ENCODE measurements at regions not wholly inside any gene's neighbourhood (a gene's known extent, or its start where the extent isn't known, plus 50 kb on each side); places are given as distances from the start of the nearest gene placed in this dataset.
A peak's percentile ranks its signal among the peaks of the same experiment; 100 is the strongest.
"Not testable (repeated sequence)": the region's sequence is repeated elsewhere in the genome, so short reads cannot be mapped to it uniquely, and the experiment has no call there.

GRCh38 chr2:66253066-66253465 lies 181.9 kb upstream of the MEIS1 start:
- peak in 1 of 6 donors; percentile 22 for DNase-seq (ENCODE audit: low read depth in 4 of 6, low spot score in 6 of 6)
- Histone ChIP-seq H3K4me1 (ENCODE audit: control insufficient read depth, insufficient read depth, low read length) (no peaks in the 10 kb centered on the region), H3K9me3 (ENCODE audit: control insufficient read depth, insufficient read depth, low read length) (no peaks in the 10 kb centered on the region), H3K4me3 (ENCODE audit: low read depth, low read length) (no peak overlapping the region), H3K27me3 (ENCODE audit: control insufficient read depth, insufficient read depth, low read length) (no peaks in the 10 kb centered on the region), H3K36me3 (ENCODE audit: control insufficient read depth, insufficient read depth, low read length) (no peaks in the 10 kb centered on the region), H3K27ac (ENCODE audit: low read depth, low read length) (no peak overlapping the region)
- WGBS (ENCODE audit: insufficient coverage) = no CpG with 5 or more reads among the region's 2 CpGs

DNA sequence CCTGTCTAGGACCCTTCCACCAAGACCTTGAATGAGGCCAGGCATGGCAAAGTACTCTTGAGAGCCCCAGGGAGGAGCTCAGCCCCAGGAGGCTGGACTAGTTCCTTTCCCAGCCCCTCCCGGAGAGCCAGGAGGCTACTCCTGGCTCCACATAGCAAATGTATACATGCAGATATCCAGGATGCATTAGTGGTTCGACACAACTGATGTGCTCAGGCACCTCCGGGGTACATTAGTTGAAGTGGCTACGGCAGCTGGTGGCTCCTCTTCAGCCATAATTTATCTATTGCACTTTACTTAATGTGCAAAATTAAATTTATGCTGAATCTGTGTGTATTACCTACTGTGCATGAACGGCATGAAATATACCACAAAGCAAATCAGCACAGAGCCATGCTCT lies 182.8 kb upstream of the MEIS1 start:
- H3K27ac ChIP-seq (ENCODE audit: low read depth, low read length) = no peak overlapping the region
- H3K27me3 ChIP-seq (ENCODE audit: control insufficient read depth, insufficient read depth, low read length) = no peaks in the 10 kb centered on the region
- no peaks in the 10 kb centered on the region for H3K9me3 ChIP-seq (ENCODE audit: control insufficient read depth, insufficient read depth, low read length)
- no peak overlapping the region for H3K4me3 ChIP-seq (ENCODE audit: low read depth, low read length)
- WGBS (ENCODE audit: insufficient coverage) = 69% methylated on average over 2 of the region's 5 CpGs
- peak in 1 of 6 donors; percentile 50 for DNase-seq (ENCODE audit: low read depth in 4 of 6, low spot score in 6 of 6)
- no peaks in the 10 kb centered on the region for H3K4me1 ChIP-seq (ENCODE audit: control insufficient read depth, insufficient read depth, low read length)
- no peaks in the 10 kb centered on the region for H3K36me3 ChIP-seq (ENCODE audit: control insufficient read depth, insufficient read depth, low read length)

- H3K4me3 ChIP-seq (ENCODE audit: low read depth, low read length) = no peak overlapping the region
- H3K9me3 ChIP-seq (ENCODE audit: control insufficient read depth, insufficient read depth, low read length) = no peaks in the 10 kb centered on the region
- no peaks in the 10 kb centered on the region for H3K36me3 ChIP-seq (ENCODE audit: control insufficient read depth, insufficient read depth, low read length)
- peak in 1 of 6 donors; percentile 22 for DNase-seq (ENCODE audit: low read depth in 4 of 6, low spot score in 6 of 6)
- no peak overlapping the region for H3K27ac ChIP-seq (ENCODE audit: low read depth, low read length)
- no peaks in the 10 kb centered on the region for H3K4me1 ChIP-seq (ENCODE audit: control insufficient read depth, insufficient read depth, low read length)
- H3K27me3 ChIP-seq (ENCODE audit: control insufficient read depth, insufficient read depth, low read length) = no peaks in the 10 kb centered on the region
Observed at GRCh38 chr2:66251573-66251972, 183.4 kb upstream of the MEIS1 start.

DNA sequence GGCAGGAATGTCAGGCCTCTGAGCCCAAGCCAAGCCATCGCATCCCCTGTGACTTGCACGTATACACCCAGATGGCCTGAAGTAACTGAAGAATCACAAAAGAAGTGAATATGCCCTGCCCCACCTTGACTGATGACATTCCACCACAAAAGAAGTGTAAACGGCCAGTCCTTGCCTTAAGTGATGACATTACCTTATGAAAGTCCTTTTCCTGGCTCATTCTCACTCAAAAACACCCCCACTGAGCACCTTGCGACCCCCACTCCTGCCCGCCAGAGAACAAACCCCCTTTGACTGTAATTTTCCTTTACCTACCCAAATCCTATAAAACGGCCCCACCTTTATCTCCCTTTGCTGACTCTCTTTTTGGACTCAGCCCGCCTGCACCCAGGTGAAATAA lies 185.8 kb upstream of the MEIS1 start:
- 68% methylated on average over 3 of the region's 7 CpGs for WGBS (ENCODE audit: insufficient coverage)
- H3K4me1 ChIP-seq (ENCODE audit: control insufficient read depth, insufficient read depth, low read length); H3K27me3 ChIP-seq (ENCODE audit: control insufficient read depth, insufficient read depth, low read length); H3K9me3 ChIP-seq (ENCODE audit: control insufficient read depth, insufficient read depth, low read length); DNase-seq (ENCODE audit: low read depth in 4 of 6, low spot score in 6 of 6); H3K36me3 ChIP-seq (ENCODE audit: control insufficient read depth, insufficient read depth, low read length); H3K27ac ChIP-seq (ENCODE audit: low read depth, low read length); H3K4me3 ChIP-seq (ENCODE audit: low read depth, low read length): not testable (repeated sequence)

- not testable (repeated sequence) for H3K27ac ChIP-seq (ENCODE audit: low read depth, low read length); DNase-seq (ENCODE audit: low read depth in 4 of 6, low spot score in 6 of 6); H3K27me3 ChIP-seq (ENCODE audit: control insufficient read depth, insufficient read depth, low read length); H3K4me1 ChIP-seq (ENCODE audit: control insufficient read depth, insufficient read depth, low read length); H3K4me3 ChIP-seq (ENCODE audit: low read depth, low read length); H3K9me3 ChIP-seq (ENCODE audit: control insufficient read depth, insufficient read depth, low read length); H3K36me3 ChIP-seq (ENCODE audit: control insufficient read depth, insufficient read depth, low read length)
- WGBS (ENCODE audit: insufficient coverage) = 96% methylated on average over 5 of the region's 5 CpGs
Observed at GRCh38 chr2:66243809-66244208, 191.1 kb upstream of the MEIS1 start.

GRCh38 chr2:66242888-66243287 lies 192.0 kb upstream of the MEIS1 start:
- not testable (repeated sequence) for H3K27me3 ChIP-seq (ENCODE audit: control insufficient read depth, insufficient read depth, low read length); H3K27ac ChIP-seq (ENCODE audit: low read depth, low read length); H3K4me1 ChIP-seq (ENCODE audit: control insufficient read depth, insufficient read depth, low read length); H3K9me3 ChIP-seq (ENCODE audit: control insufficient read depth, insufficient read depth, low read length); H3K36me3 ChIP-seq (ENCODE audit: control insufficient read depth, insufficient read depth, low read length); DNase-seq (ENCODE audit: low read depth in 4 of 6, low spot score in 6 of 6); H3K4me3 ChIP-seq (ENCODE audit: low read depth, low read length)
- WGBS (ENCODE audit: insufficient coverage) = no CpG with 5 or more reads among the region's 1 CpG

DNA sequence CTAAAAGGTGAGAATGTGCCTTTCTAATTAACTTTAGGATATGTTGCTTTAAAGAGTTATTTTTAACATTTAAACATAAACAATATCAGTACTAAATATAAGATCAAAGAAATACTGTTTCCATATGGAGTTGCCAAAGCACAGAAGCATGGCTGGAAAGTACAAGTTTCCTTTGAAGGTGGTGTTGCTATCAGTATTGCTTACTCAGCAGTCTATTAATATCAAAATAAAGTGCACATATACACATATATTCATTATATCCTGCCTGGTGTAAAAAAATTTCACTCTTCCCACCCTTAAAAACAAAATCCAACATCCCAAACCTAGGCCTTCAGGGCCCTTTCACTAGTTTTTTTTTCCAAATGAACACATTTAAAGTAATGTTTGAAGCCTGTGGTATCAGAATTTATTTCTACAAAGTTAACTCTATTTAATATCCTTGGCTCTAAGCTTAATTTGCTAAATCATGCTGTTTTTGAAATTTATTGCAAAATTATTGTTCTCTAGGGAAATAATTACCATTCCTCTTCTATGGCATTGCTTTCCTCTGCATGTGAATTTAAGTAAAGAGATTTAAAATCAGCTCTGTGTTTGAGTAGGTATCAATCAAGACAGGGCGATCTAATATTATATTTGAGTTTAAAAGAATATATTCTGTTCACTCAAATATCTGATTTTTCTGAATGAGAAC lies 192.7 kb upstream of the MEIS1 start:
- Histone ChIP-seq H3K36me3 (ENCODE audit: control insufficient read depth, insufficient read depth, low read length) (no peaks in the 10 kb centered on the region), H3K27ac (ENCODE audit: low read depth, low read length) (no peak overlapping the region), H3K27me3 (ENCODE audit: control insufficient read depth, insufficient read depth, low read length) (no peaks in the 10 kb centered on the region), H3K4me1 (ENCODE audit: control insufficient read depth, insufficient read depth, low read length) (peaks cover 3% of the 10 kb centered on the region), H3K4me3 (ENCODE audit: low read depth, low read length) (no peak overlapping the region), H3K9me3 (ENCODE audit: control insufficient read depth, insufficient read depth, low read length) (no peaks in the 10 kb centered on the region)
- no CpG with 5 or more reads among the region's 1 CpG for whole genome bisulfite sequencing (ENCODE audit: insufficient coverage)
- DNase-seq (ENCODE audit: low read depth in 4 of 6, low spot score in 6 of 6) = peak in 1 of 6 donors; percentile 68

- no peaks in the 10 kb centered on the region for H3K36me3 ChIP-seq (ENCODE audit: control insufficient read depth, insufficient read depth, low read length)
- H3K4me1 ChIP-seq (ENCODE audit: control insufficient read depth, insufficient read depth, low read length) = peaks cover 3% of the 10 kb centered on the region
- no peak overlapping the region for H3K4me3 ChIP-seq (ENCODE audit: low read depth, low read length)
- peak in 5 of 6 donors; percentile 15 to 82 (median 47) for DNase-seq (ENCODE audit: low read depth in 4 of 6, low spot score in 6 of 6)
- peak overlapping the region; percentile 34 for H3K27ac ChIP-seq (ENCODE audit: low read depth, low read length)
- WGBS (ENCODE audit: insufficient coverage) = 21% methylated on average over 3 of the region's 3 CpGs
- H3K27me3 ChIP-seq (ENCODE audit: control insufficient read depth, insufficient read depth, low read length) = no peaks in the 10 kb centered on the region
- no peaks in the 10 kb centered on the region for H3K9me3 ChIP-seq (ENCODE audit: control insufficient read depth, insufficient read depth, low read length)
Observed at GRCh38 chr2:66240286-66240685, 194.6 kb upstream of the MEIS1 start.

- H3K4me3 ChIP-seq (ENCODE audit: low read depth, low read length) = no peak overlapping the region
- no peaks in the 10 kb centered on the region for H3K9me3 ChIP-seq (ENCODE audit: control insufficient read depth, insufficient read depth, low read length)
- 29% methylated on average over 2 of the region's 7 CpGs for WGBS (ENCODE audit: insufficient coverage)
- no peaks in the 10 kb centered on the region for H3K36me3 ChIP-seq (ENCODE audit: control insufficient read depth, insufficient read depth, low read length)
- peaks cover 3% of the 10 kb centered on the region for H3K4me1 ChIP-seq (ENCODE audit: control insufficient read depth, insufficient read depth, low read length)
- H3K27ac ChIP-seq (ENCODE audit: low read depth, low read length) = peak overlapping the region; percentile 34
- peak in 2 of 6 donors; percentile 39 to 72 for DNase-seq (ENCODE audit: low read depth in 4 of 6, low spot score in 6 of 6)
- H3K27me3 ChIP-seq (ENCODE audit: control insufficient read depth, insufficient read depth, low read length) = no peaks in the 10 kb centered on the region
Observed at GRCh38 chr2:66239655-66240054, 195.3 kb upstream of the MEIS1 start.

- Histone ChIP-seq H3K9me3 (ENCODE audit: control insufficient read depth, insufficient read depth, low read length) (no peaks in the 10 kb centered on the region), H3K36me3 (ENCODE audit: control insufficient read depth, insufficient read depth, low read length) (no peaks in the 10 kb centered on the region), H3K27ac (ENCODE audit: low read depth, low read length) (no peak overlapping the region), H3K27me3 (ENCODE audit: control insufficient read depth, insufficient read depth, low read length) (no peaks in the 10 kb centered on the region), H3K4me3 (ENCODE audit: low read depth, low read length) (no peak overlapping the region), H3K4me1 (ENCODE audit: control insufficient read depth, insufficient read depth, low read length) (peaks cover 3% of the 10 kb centered on the region)
- peak in 2 of 6 donors; percentile 10 to 84 for DNase-seq (ENCODE audit: low read depth in 4 of 6, low spot score in 6 of 6)
- 79% methylated on average over 6 of the region's 6 CpGs for WGBS (ENCODE audit: insufficient coverage)
Observed at GRCh38 chr2:66237803-66238379, 197.0 kb upstream of the MEIS1 start.
